K562 (cell line): ENCODE measurements at regions not wholly inside any gene's neighbourhood (a gene's known extent, or its start where the extent isn't known, plus 50 kb on each side); places are given as distances from the start of the nearest gene placed in this dataset.

Experiments used
- ATAC-seq: fragments of 200-7000 bp; cut with Tn5 transposase; 3 replicates; pipeline ENCODE4 v1.9.1; 2020; ENCODE audit warnings: moderate library complexity
- BruUV-seq: library from RNA; stranded (reverse); fragments of 400-500 nt; replicated peaks from 2 replicates; lab custom pipeline; 2021; lab: Mats Ljungman, UMichigan
- CTCF ChIA-PET: fragments of 300-600 bp; formaldehyde crosslinking; extraction: SDS; loops from one replicate; lab custom pipeline; 2021; ENCODE audit warnings: low intra/inter-chr PET ratio; lab: Yijun Ruan, JAX
- POLR2A ChIA-PET: fragments of 300-600, 350-650 bp; sonication (Branson Sonifier 250); formaldehyde crosslinking; extraction: SDS; loops from one replicate; lab custom pipeline; 2021; ENCODE audit warnings: antibody characterized with exemption, inconsistent platforms; lab: Yijun Ruan, JAX
- DNase-seq, 4 experiments: peaks; one replicate each; pipeline versions ENCODE4 v3.0.0 to v3.0.0-alpha.2; 2011 to 2018; ENCODE audit warnings: low spot score in 3 of 4, mixed read lengths in 3 of 4; ENCODE audit errors: extremely low read depth in 1 of 4
- FAIRE-seq: peaks from 2 replicates; lab custom pipeline; 2011; peaks lifted over from hg19 to GRCh38; lab: Jason Lieb, UNC
- H2AFZ ChIP-seq: 2 replicates; pipeline ENCODE4 v1.6.0; 2011; ENCODE audit warnings: low read depth, low read length, control low read depth, inconsistent platforms
- H3K27ac ChIP-seq: fragments of 200-600 bp; 3 replicates; pipeline ENCODE4 v1.8.0; 2011; ENCODE audit warnings: low read depth, mild to moderate bottlenecking, control low read depth, inconsistent platforms, low read length, moderate library complexity, mixed read lengths; ENCODE audit errors: extremely low read depth
- H3K27me3 ChIP-seq, 2 experiments: fragments of 300-600 bp in 1 of 2; 2 replicates in 1 of 2; 3 replicates in 1 of 2; pipeline versions ENCODE4 v1.6.0 to v1.8.0; 2011; ENCODE audit warnings: inconsistent platforms in 2 of 2, low read length in 2 of 2, mild to moderate bottlenecking in 1 of 2, mixed read lengths in 1 of 2, moderate library complexity in 1 of 2; ENCODE audit not compliant: control insufficient read depth in 2 of 2, insufficient read depth in 2 of 2
- H3K36me3 ChIP-seq: fragments of 300-600 bp; 3 replicates; pipeline ENCODE4 v1.8.0; 2011; ENCODE audit warnings: mild to moderate bottlenecking, low read length, inconsistent platforms; ENCODE audit not compliant: control insufficient read depth, insufficient read depth
- H3K4me1 ChIP-seq, 2 experiments: fragments of 200-600 bp in 1 of 2; replicated peaks in 1 of 2; 2 replicates in 1 of 2; 3 replicates in 1 of 2; pipeline versions ENCODE4 v1.5.1 to v1.8.0; 2011; ENCODE audit warnings: inconsistent platforms in 2 of 2, low read length in 2 of 2, mild to moderate bottlenecking in 1 of 2, mixed read lengths in 1 of 2, moderate library complexity in 1 of 2; ENCODE audit not compliant: control insufficient read depth in 2 of 2, insufficient read depth in 2 of 2
- H3K4me2 ChIP-seq: 2 replicates; pipeline ENCODE4 v1.6.1; 2011; ENCODE audit warnings: low read length, control low read depth, inconsistent platforms, mixed read lengths; ENCODE audit not compliant: insufficient read depth
- H3K4me3 ChIP-seq: fragments of 200-600 bp; sonication (generic), shearing (Covaris generic); 2 replicates; pipeline ENCODE4 v1.5.1; 2016; ENCODE audit warnings: control low read depth, inconsistent platforms
- H3K79me2 ChIP-seq: fragments of 200-600 bp; 3 replicates; pipeline ENCODE4 v1.8.0; 2011; ENCODE audit warnings: low read length, inconsistent platforms; ENCODE audit not compliant: control insufficient read depth, insufficient read depth
- H3K9ac ChIP-seq, 2 experiments: 2 replicates each; pipeline versions ENCODE4 v1.6.0 to v1.6.1; 2011; ENCODE audit warnings: low read depth in 2 of 2, low read length in 2 of 2, control low read depth in 1 of 2, inconsistent platforms in 1 of 2, mild to moderate bottlenecking in 1 of 2, mixed read lengths in 1 of 2; ENCODE audit not compliant: insufficient read depth in 1 of 2
- H3K9me1 ChIP-seq: one replicate; pipeline ENCODE4 v1.6.0; 2011; ENCODE audit warnings: inconsistent platforms, mild to moderate bottlenecking, low read length, moderate library complexity; ENCODE audit not compliant: control insufficient read depth, insufficient read depth
- H3K9me3 ChIP-seq: replicated peaks from 2 replicates; pipeline ENCODE4 v1.5.1; 2011; ENCODE audit warnings: low read depth, low read length, inconsistent platforms; ENCODE audit not compliant: control insufficient read depth, insufficient read depth
- H4K20me1 ChIP-seq: replicated peaks from 2 replicates; pipeline ENCODE4 v1.6.1; 2011; ENCODE audit warnings: low read length, inconsistent platforms, mixed read lengths; ENCODE audit not compliant: control insufficient read depth, insufficient read depth
- GTF2B ChIP-seq: IDR thresholded peaks from 2 replicates; pipeline ENCODE4 v1.6.1; 2011; ENCODE audit not compliant: insufficient read length; ENCODE audit errors: extremely low read depth
- PURB ChIP-seq: sonication (generic); formaldehyde crosslinking; IDR thresholded peaks from 2 replicates; pipeline ENCODE4 v1.9.0; 2021; ENCODE audit warnings: low read depth, mild to moderate bottlenecking, missing genetic modification reagents
- ZNF280B ChIP-seq: fragments of 250-450 bp; sonication (Bioruptor Pico); IDR thresholded peaks from 2 replicates; pipeline ENCODE4 v1.5.1; 2021; ENCODE audit warnings: mild to moderate bottlenecking
- WGBS: fragments of 100-300 bp; shearing (Covaris generic); methylation state at CpG from one replicate; pipeline ENCODE4 v1.1.6; 2016; ENCODE audit warnings: low coverage, mixed read lengths; ENCODE audit not compliant: insufficient coverage; ENCODE audit errors: missing lambda C conversion rate; 5-methylcytosine and 5-hydroxymethylcytosine counted together
- in situ Hi-C: fragments of 300-500 bp; cut with MboI; formaldehyde crosslinking; loops from 4 replicates; pipeline ENCODE4 v1.15.0; 2018; ENCODE audit warnings: inconsistent platforms, mixed read lengths
- intact Hi-C: fragments of 100-400 bp; cut with micrococcal nuclease; formaldehyde crosslinking; loops from 2 replicates; pipeline ENCODE4 v1.14.2; 2022

- no peak overlapping the region for H2AFZ ChIP-seq
- H3K9me1 ChIP-seq: no peaks in the 10 kb centered on the region
- ATAC-seq: no peak
- no TSS peak for BruUV-seq
- no peak for DNase-seq
- no peak overlapping the region for H3K4me2 ChIP-seq
- in situ Hi-C loops (no loop called here), intact Hi-C loops (no loop called here)
- H3K27me3 ChIP-seq: no peaks in the 10 kb centered on the region
- peaks cover 20 to 26% of the 10 kb centered on the region in 2 experiments for H3K4me1 ChIP-seq
- H3K9me3 ChIP-seq: no peaks in the 10 kb centered on the region
- no peaks in the 10 kb centered on the region for H3K79me2 ChIP-seq
- 80% methylated on average over 5 of the region's 5 CpGs for WGBS
- H3K4me3 ChIP-seq: no peak overlapping the region
- no peaks in the 10 kb centered on the region for H4K20me1 ChIP-seq
- no peak for FAIRE-seq
- H3K9ac ChIP-seq: peak overlapping the region in 1 of 2 experiments; percentile 46; a peak in 1 of 4 replicates
- POLR2A ChIA-PET: interaction anchor here (0.6 to 2.1 kb wide), 4 partner anchors 11 to 535 kb away, joined by 3 to 5 read pairs (median 4); no protein-coding TSS in a partner anchor
- H3K27ac ChIP-seq: no peak overlapping the region
- H3K36me3 ChIP-seq: no peaks in the 10 kb centered on the region
- CTCF ChIA-PET: no interaction called here
- TF ChIP-seq ZNF280B (CRISPR knock-in tag) (no peak), PURB (0 out of 2 replicates have a peak, but pooled peaks have one; percentile 57), GTF2B (no peak)
Observed at GRCh38 chr1:234540404-234540762, 61.4 kb upstream of the TARBP1 start.
